SJSA1 (cell line): ENCODE measurements at regions not wholly inside any gene's neighbourhood (a gene's known extent, or its start where the extent isn't known, plus 50 kb on each side); places are given as distances from the start of the nearest gene placed in this dataset.

Experiments used
- DNase-seq, 2 experiments: peaks; one replicate each; pipeline ENCODE4 v3.0.0-alpha.2; 2015 to 2020; ENCODE audit warnings: low spot score in 2 of 2, low read depth in 1 of 2
- H3K27ac ChIP-seq: fragments of 250-450 bp; sonication (Bioruptor Pico); 2 replicates; pipeline ENCODE4 v1.5.1; 2020; ENCODE audit warnings: mild to moderate bottlenecking, moderate library complexity
- H3K27me3 ChIP-seq: fragments of 250-450 bp; sonication (Bioruptor Pico); replicated peaks from 2 replicates; pipeline ENCODE4 v1.5.1; 2020; ENCODE audit warnings: mild to moderate bottlenecking, moderate library complexity
- H3K36me3 ChIP-seq: fragments of 250-450 bp; sonication (Bioruptor Pico); 2 replicates; pipeline ENCODE4 v1.5.1; 2020; ENCODE audit warnings: mild to moderate bottlenecking
- H3K4me1 ChIP-seq: fragments of 250-450 bp; sonication (Bioruptor Pico); replicated peaks from 2 replicates; pipeline ENCODE4 v1.6.1; 2021; ENCODE audit warnings: mild to moderate bottlenecking
- H3K4me3 ChIP-seq: fragments of 250-450 bp; sonication (Bioruptor Pico); 2 replicates; pipeline ENCODE4 v1.5.1; 2020; ENCODE audit warnings: mild to moderate bottlenecking
- H3K9me3 ChIP-seq: fragments of 250-450 bp; sonication (Bioruptor Pico); replicated peaks from 2 replicates; pipeline ENCODE4 v1.5.1; 2020; ENCODE audit warnings: mild to moderate bottlenecking

DNA sequence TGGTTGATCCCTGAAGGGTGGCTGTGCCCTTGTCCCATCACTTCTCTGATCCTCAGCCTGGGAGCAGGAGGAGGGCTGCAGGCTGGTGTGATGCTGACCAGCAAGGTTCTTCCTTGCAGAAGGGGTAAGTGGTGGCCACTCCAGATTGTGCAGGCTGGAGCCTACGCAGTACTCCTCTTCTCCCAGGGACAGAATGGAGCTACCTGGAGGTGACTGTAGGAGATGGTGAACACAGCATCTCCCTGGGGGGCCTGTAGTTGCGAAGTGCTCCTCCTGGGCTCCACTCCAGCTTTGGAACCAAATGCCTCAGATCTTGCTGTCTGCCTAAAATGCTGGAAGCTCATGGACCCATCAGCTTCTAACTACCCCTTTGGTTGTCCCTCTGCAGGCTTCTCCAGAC is 323.6 kb upstream of the PODXL start:
- no peaks in the 10 kb centered on the region for H3K9me3 ChIP-seq

DNA sequence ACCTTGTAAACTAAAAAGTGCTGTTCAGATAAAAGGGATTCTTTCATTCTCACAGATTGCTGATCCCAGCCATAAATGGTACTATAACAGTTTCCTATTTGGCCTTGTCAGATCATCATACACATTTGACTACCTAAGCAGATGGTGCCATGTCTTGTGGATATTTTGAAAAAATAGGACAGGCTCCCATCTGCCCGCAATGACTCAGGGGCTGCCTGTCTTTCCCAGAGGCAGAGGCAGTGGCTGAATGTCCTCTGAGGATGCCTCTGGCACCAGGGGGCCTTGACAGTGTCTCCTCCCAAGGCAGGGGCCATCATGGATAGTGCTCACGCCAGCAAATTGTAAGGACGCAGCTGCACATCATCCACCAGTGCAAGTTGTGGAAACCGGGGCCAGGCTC is 323.0 kb upstream of the PODXL start:
- Histone ChIP-seq H3K9me3 (no peaks in the 10 kb centered on the region), H3K4me3 (no peak overlapping the region), H3K27me3 (no peaks in the 10 kb centered on the region), H3K36me3 (no peaks in the 10 kb centered on the region), H3K27ac (no peak overlapping the region), H3K4me1 (no peaks in the 10 kb centered on the region)
- DNase-seq, result no peak

More for the DNA sequence above, 323.6 kb upstream of the PODXL start:
- no peaks in the 10 kb centered on the region for H3K27me3 ChIP-seq
- no peaks in the 10 kb centered on the region for H3K4me1 ChIP-seq
- H3K27ac ChIP-seq, result no peak overlapping the region
- H3K36me3 ChIP-seq, result no peaks in the 10 kb centered on the region
- DNase-seq, result no peak
- no peak overlapping the region for H3K4me3 ChIP-seq

DNA sequence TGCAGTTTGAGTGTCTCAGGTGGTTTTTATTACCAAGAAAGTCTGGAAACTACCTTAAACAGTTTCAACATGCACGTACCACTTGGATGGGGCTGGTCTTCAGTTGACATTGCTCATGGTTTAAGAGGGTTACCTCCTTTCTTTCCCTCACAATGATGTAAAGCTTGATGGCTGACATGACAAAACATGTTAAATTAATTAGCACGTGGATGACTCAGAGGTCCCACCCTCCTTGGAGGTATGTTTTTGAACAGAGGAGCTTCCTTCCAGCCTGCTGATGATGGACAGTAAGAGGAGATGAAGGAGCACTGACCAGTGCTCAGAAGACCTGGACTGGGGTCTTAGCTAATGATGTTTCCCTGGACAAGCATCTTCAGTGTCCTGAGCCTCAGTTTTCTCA is 322.3 kb upstream of the PODXL start:
- no peaks in the 10 kb centered on the region for H3K9me3 ChIP-seq
- H3K4me3 ChIP-seq, result no peak overlapping the region
- H3K27me3 ChIP-seq, result no peaks in the 10 kb centered on the region; the same call in 1 of the 2 replicates
- no peaks in the 10 kb centered on the region for H3K4me1 ChIP-seq
- no peak for DNase-seq
- no peaks in the 10 kb centered on the region for H3K36me3 ChIP-seq
- no peak overlapping the region for H3K27ac ChIP-seq

DNA sequence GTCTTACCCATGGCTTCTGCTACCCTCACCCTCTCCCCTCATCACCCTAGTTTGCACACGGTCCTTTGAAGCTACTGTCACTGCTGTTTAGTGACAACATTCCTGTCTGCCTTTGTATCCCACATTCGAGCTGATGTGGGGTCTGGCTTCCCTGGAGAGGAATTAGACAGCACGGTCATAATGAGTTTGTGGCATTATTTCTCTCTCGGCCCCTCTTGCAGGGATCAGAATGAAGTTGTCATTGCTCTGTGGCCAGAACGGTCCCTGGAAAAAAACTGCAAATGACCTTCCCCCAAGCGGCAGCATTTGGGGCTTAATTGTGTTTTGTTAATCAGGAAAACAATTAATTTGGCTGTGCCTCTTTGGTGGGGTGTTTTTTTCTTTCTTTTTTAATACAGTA is 317.2 kb upstream of the PODXL start:
- no peak overlapping the region for H3K27ac ChIP-seq
- no peaks in the 10 kb centered on the region; the same call in 1 of the 2 replicates for H3K27me3 ChIP-seq
- H3K36me3 ChIP-seq, result no peaks in the 10 kb centered on the region
- DNase-seq, result no peak
- H3K4me1 ChIP-seq, result no peaks in the 10 kb centered on the region
- H3K4me3 ChIP-seq, result no peak overlapping the region
- H3K9me3 ChIP-seq, result no peaks in the 10 kb centered on the region

DNA sequence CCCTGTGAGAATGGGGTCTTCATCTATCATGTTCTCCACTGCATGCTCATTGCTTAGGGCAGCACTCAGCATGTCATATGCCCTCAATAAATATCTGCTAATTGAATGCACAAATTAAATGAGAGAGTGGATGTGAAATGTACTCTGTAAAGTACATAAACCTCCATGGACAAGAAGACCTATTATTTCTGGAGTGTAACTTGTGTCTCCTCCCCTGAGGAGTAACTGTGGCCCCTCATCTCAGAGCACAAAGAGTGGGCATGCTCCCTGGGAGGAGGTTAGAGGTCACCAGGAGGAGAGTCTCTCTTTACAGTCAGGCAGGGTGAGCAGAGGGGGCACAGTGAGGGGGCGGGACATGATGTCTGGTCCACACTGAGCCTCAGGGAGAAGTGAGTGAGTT is 313.6 kb upstream of the PODXL start:
- Histone ChIP-seq H3K4me1 (no peaks in the 10 kb centered on the region), H3K4me3 (no peak overlapping the region), H3K9me3 (no peaks in the 10 kb centered on the region), H3K27ac (no peak overlapping the region), H3K27me3 (no peaks in the 10 kb centered on the region; the same call in 1 of the 2 replicates), H3K36me3 (no peaks in the 10 kb centered on the region)
- no peak for DNase-seq

DNA sequence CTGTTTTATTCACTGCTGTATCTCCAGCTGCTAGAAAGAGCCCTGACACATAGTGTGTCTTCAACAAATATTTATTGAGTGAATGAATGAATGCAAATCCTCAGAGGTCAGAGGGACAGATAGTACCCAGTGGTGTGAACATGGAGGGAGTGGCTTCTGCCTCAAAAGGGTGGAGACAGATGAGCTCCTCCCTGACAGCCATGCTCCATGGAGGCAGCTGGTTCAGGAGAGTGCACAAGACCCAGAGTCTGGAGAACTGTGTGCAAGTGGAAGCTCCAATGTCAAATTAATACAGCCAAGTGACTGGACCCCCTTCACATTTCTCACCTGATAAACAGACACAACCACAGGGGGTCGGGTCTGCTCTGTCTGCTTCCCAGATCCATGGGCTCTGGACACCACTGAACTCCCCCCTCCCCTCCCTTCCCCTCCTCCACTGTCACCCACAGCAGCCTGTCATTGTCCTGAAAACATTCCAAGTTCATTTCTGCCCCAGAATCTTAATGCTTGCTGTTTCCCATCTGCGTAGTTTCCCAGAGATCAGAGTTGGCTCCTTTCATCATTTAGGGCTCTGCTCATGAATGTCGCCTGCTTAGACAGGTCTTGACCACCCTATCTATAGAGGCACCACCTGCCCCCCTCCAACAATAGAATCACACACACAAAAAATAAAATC is 312.9 kb upstream of the PODXL start:
- no peak overlapping the region for H3K27ac ChIP-seq
- DNase-seq, result no peak
- no peaks in the 10 kb centered on the region for H3K9me3 ChIP-seq
- H3K4me3 ChIP-seq, result no peak overlapping the region
- H3K36me3 ChIP-seq, result no peaks in the 10 kb centered on the region
- H3K27me3 ChIP-seq, result no peaks in the 10 kb centered on the region; the same call in 1 of the 2 replicates
- H3K4me1 ChIP-seq, result no peaks in the 10 kb centered on the region

DNA sequence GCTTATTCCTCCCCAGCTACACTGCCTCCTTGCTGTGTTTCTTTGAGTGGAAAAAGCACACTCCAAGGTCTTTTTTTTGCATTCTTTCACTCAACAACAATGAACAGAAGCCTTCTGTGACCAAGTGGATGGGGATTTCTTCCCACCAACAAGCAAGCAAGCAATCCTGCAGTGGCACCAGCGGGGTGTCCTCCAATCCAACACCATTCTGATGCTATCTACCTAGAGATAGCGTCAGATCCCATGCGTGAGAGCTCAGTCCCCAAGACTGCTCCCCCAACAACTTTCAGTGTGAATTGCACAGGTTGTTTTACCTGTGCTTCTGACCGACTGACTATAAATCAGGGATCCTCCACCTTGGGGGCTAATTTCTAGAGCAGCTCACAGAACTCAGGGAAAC is 311.0 kb upstream of the PODXL start:
- Histone ChIP-seq H3K4me3 (no peak overlapping the region), H3K4me1 (peaks cover 6% of the 10 kb centered on the region), H3K27ac (no peak overlapping the region), H3K36me3 (no peaks in the 10 kb centered on the region), H3K9me3 (no peaks in the 10 kb centered on the region), H3K27me3 (no peaks in the 10 kb centered on the region)
- DNase-seq, result no peak

DNA sequence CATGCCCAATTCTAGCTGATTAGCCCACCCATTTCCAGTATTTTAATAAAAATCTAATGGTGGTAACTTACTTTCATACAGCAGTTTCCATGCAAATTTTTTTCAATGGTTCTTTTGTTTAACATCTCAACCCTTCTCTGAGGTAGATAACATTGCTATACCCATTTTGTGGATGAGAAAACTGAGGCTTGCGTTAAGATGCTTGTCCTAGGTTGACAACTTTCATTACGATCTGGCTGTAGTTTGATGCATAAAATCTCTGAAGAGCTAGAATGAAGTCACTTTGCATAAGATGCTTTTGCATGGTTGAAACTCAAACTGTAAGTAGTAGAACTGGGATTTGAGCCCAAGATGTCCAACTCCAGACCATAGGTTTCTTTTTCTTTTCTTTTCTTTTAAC is 309.5 kb upstream of the PODXL start:
- Histone ChIP-seq H3K4me3 (no peak overlapping the region), H3K36me3 (no peaks in the 10 kb centered on the region), H3K27ac (no peak overlapping the region), H3K27me3 (no peaks in the 10 kb centered on the region), H3K9me3 (no peaks in the 10 kb centered on the region), H3K4me1 (peaks cover 20% of the 10 kb centered on the region)
- no peak for DNase-seq

DNA sequence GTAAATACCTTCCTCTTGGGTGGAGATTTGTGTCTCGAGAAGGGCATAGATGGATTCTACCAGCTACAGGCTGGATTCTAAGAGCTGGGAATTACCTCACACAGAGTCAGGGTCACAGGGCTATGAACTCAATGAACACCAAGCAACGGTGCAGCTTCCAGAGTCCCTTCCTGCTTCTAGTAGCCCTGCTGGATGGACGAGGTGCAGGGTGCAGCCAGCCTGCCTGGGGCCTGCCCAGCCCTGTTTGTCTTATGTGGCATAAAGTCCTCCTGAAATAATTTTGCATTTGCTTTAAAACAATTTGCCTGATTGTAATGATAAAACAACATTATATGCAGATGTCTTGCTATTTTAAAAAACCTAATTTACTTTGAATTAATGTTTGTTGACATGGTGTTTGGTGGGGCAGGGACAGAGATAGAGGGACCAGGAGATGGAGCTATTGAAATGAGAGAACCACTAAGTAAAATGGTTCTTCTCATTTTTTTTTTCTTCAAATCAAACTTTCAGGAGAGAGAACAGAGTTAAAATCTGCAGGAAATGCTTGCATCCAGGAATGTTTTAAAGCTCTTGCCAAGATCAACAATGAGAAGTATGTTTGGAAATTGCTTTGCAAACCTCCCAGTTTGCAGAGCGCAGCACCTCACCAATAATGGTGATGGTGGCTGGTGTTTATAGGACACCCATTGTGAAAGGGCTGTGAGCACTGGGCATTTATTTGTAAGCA is 305.4 kb upstream of the PODXL start:
- Histone ChIP-seq H3K27ac (no peak overlapping the region; the same call in 1 of the 2 replicates), H3K9me3 (no peaks in the 10 kb centered on the region), H3K36me3 (no peaks in the 10 kb centered on the region), H3K4me1 (peaks cover 34% of the 10 kb centered on the region), H3K27me3 (no peaks in the 10 kb centered on the region), H3K4me3 (no peak overlapping the region)
- DNase-seq, result peak; percentile 79 to 89

DNA sequence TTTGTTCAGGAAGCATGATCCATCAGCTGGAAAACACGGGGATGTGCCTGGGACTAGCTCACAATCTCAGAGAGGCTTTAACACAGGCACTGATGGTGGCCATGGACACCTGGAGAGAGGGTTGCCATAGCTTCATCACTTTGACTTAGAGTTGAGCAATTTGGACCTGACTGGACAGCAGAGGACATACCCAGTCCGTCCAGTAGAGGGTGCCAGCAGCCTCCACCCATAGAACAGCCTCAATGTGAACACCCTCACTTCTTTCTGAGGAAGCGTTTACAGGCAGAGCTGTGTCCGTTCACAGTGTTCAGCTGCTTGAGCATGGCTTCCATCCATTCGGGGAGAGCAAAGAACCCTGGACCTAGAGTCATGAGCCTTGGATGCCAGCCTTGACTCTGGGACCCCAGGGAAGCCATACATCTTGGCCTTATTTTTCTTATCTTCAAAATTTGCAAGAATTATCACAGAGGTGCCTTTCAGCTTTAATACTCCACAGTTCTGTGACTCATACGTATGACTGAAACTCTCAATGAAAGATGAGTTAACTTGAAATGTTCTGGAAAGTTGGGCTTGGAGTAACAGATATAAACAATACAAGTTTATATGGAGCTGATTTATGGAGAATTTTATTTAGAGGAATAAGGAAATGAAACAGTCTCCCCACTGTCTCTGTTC is 302.9 kb upstream of the PODXL start:
- no peak overlapping the region for H3K27ac ChIP-seq
- H3K36me3 ChIP-seq, result no peaks in the 10 kb centered on the region
- H3K9me3 ChIP-seq, result no peaks in the 10 kb centered on the region
- no peak overlapping the region for H3K4me3 ChIP-seq
- DNase-seq, result peak; percentile 75 to 76
- 0 out of 2 replicates have a peak, but pooled peaks cover 2% of the 10 kb centered on the region for H3K27me3 ChIP-seq
- H3K4me1 ChIP-seq, result peaks cover 34% of the 10 kb centered on the region

DNA sequence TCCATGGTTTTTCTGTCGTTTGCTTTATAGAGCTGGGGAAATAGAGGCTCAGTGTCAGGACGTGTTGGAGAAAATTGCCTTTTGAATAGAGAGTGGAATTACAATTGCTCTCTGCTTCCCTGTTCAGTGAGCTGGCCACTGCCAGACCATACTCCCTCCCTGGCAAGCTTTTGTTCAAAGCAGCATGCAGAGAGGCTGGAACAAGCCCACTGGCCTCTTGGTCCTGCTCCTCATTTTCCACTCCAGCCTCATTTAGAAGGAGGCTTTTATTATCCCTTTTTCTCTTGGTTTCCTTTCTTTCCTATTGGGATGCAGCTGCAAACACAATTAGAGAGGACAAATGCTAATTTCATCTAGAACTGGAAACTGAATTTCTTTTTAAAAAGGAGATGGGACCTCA is 302.2 kb upstream of the PODXL start:
- no peak overlapping the region for H3K27ac ChIP-seq

DNA sequence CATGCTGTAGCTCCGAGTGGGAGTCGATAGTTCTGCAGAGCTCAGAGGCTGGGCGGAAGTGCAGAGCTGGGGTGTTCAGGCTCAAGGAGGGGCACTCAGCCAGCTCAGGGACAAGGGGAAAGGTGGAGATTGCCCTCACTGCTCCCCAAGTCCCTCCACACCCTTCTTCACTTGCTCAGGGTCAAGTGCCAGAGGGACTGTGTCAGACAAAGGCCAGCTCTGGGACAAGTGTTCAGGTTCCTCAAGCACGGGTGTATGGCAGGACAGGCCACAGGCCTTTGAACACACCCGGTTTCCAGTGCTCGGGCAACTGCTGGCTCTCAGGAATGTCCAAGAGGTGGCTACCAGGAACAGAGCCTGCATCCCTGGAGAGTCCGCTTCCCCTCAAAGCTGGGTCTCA is 293.0 kb upstream of the PODXL start:
- Histone ChIP-seq H3K27me3 (peaks cover 3% of the 10 kb centered on the region; the same call in 1 of the 2 replicates), H3K4me3 (no peak overlapping the region), H3K27ac (no peak overlapping the region), H3K4me1 (peaks cover 10% of the 10 kb centered on the region), H3K36me3 (no peaks in the 10 kb centered on the region), H3K9me3 (no peaks in the 10 kb centered on the region)
- DNase-seq, result no peak

More for the DNA sequence above, 302.2 kb upstream of the PODXL start:
- Histone ChIP-seq H3K9me3 (no peaks in the 10 kb centered on the region), H3K4me3 (no peak overlapping the region), H3K36me3 (no peaks in the 10 kb centered on the region), H3K4me1 (peaks cover 34% of the 10 kb centered on the region), H3K27me3 (0 out of 2 replicates have a peak, but pooled peaks cover 2% of the 10 kb centered on the region)
- no peak for DNase-seq

DNA sequence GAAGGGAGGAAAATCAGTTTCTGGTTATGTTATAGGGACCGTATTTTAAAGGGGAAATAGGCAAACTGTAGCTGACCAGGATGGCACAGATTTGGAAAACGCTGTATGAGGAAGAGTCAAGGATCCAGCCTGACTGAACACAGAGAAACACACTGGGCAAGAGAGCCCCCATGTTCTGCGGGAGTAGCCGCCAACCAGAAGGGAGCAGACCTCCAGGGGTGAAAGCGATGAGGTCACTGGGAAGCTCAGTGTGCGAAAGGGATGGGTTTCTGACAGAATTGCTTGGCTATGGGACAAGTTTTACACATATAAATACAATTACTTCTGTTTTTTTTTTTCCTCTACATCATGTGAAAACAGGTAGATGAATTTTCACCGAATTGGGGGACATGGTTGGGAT is 291.6 kb upstream of the PODXL start:
- Histone ChIP-seq H3K4me3 (no peak overlapping the region), H3K9me3 (no peaks in the 10 kb centered on the region), H3K27ac (no peak overlapping the region), H3K4me1 (peaks cover 18% of the 10 kb centered on the region), H3K27me3 (peaks cover 3% of the 10 kb centered on the region; the same call in 1 of the 2 replicates), H3K36me3 (no peaks in the 10 kb centered on the region)
- DNase-seq, result no peak
